GM12891 (cell line): ENCODE measurements at regions not wholly inside any gene's neighbourhood (a gene's known extent, or its start where the extent isn't known, plus 50 kb on each side); places are given as distances from the start of the nearest gene placed in this dataset.

ENCODE experiments used
- PAX5 ChIP-seq: IDR thresholded peaks from 2 replicates; pipeline ENCODE4 v1.6.1; 2011; ENCODE audit warnings: low read length, moderate library complexity, mild to moderate bottlenecking; ENCODE audit not compliant: insufficient read depth, severe bottlenecking
- POLR2A ChIP-seq: IDR thresholded peaks from 2 replicates; pipeline ENCODE4 v1.6.1; 2011; ENCODE audit warnings: low read depth, low read length, control low read depth
- POLR2AphosphoS5 ChIP-seq: IDR thresholded peaks from 2 replicates; pipeline ENCODE4 v1.6.1; 2011; ENCODE audit warnings: low read depth, low read length, control low read depth
- TAF1 ChIP-seq: IDR thresholded peaks from 2 replicates; pipeline ENCODE4 v1.6.1; 2011; ENCODE audit warnings: low read depth, low read length, control low read depth

GRCh38 chr7:127460077-127460476 is 67.6 kb upstream of the ZNF800 start:
- no peak for TF ChIP-seq PAX5
- TF ChIP-seq POLR2A: no peak
- TF ChIP-seq POLR2AphosphoS5: no peak
- TF ChIP-seq TAF1: no peak
